OCI-LY1 (cell line): ENCODE measurements at regions not wholly inside any gene's neighbourhood (a gene's known extent, or its start where the extent isn't known, plus 50 kb on each side); places are given as distances from the start of the nearest gene placed in this dataset.
"Not testable (repeated sequence)": the region's sequence is repeated elsewhere in the genome, so short reads cannot be mapped to it uniquely, and the experiment has no call there.

Experiments used
- H2AFZ ChIP-seq: fragments of 200-600 bp; sonication (generic), shearing (Covaris generic); 2 replicates; pipeline ENCODE4 v1.6.0; 2014; ENCODE audit warnings: antibody characterized with exemption, mild to moderate bottlenecking, low read length
- H3F3A ChIP-seq: fragments of 200-600 bp; sonication (generic), shearing (Covaris generic); 2 replicates; pipeline ENCODE4 v1.6.0; 2014; ENCODE audit warnings: mild to moderate bottlenecking, antibody characterized with exemption, low read length, moderate library complexity; ENCODE audit not compliant: insufficient read depth
- H3K27ac ChIP-seq: fragments of 200-600 bp; sonication (generic); 2 replicates; pipeline ENCODE4 v1.5.1; 2014; ENCODE audit warnings: low read length, mixed run types, mild to moderate bottlenecking, low read depth; ENCODE audit not compliant: poor library complexity, severe bottlenecking
- H3K27me3 ChIP-seq: fragments of 200-600 bp; sonication (generic); 2 replicates; pipeline ENCODE4 v1.6.0; 2014; ENCODE audit warnings: antibody characterized with exemption, mild to moderate bottlenecking, low read length, moderate library complexity; ENCODE audit not compliant: insufficient read depth
- H3K36me3 ChIP-seq: fragments of 200-600 bp; sonication (generic); 2 replicates; pipeline ENCODE4 v1.6.1; 2014; ENCODE audit warnings: mild to moderate bottlenecking, antibody characterized with exemption, low read length, moderate library complexity, mixed read lengths; ENCODE audit not compliant: insufficient read depth
- H3K4me1 ChIP-seq: fragments of 200-600 bp; sonication (generic); 2 replicates; pipeline ENCODE4 v1.5.1; 2014; ENCODE audit warnings: mild to moderate bottlenecking, low read length, moderate library complexity; ENCODE audit not compliant: insufficient read depth, severe bottlenecking
- H3K4me2 ChIP-seq: fragments of 200-600 bp; sonication (generic), shearing (Covaris generic); 2 replicates; pipeline ENCODE4 v1.6.1; 2014; ENCODE audit warnings: low read length
- H3K4me3 ChIP-seq: fragments of 200-600 bp; sonication (generic); 2 replicates; pipeline ENCODE4 v1.5.1; 2014; ENCODE audit warnings: low read length, low read depth, mild to moderate bottlenecking, mixed read lengths; ENCODE audit not compliant: poor library complexity, severe bottlenecking
- H3K79me2 ChIP-seq: fragments of 200-600 bp; shearing (Covaris generic); 2 replicates; pipeline ENCODE4 v1.6.1; 2016; ENCODE audit warnings: mixed run types, low read length, mixed read lengths; ENCODE audit not compliant: insufficient read depth
- H3K9ac ChIP-seq: fragments of 200-600 bp; sonication (generic), shearing (Covaris generic); 2 replicates; pipeline ENCODE4 v1.6.1; 2014; ENCODE audit warnings: mild to moderate bottlenecking, low read length, mixed read lengths
- H3K9me2 ChIP-seq: fragments of 200-600 bp; sonication (generic), shearing (Covaris generic); 2 replicates; pipeline ENCODE4 v1.6.1; 2014; ENCODE audit warnings: low read depth, mild to moderate bottlenecking, low read length, mixed read lengths
- H3K9me3 ChIP-seq: fragments of 200-600 bp; shearing (Covaris generic); 2 replicates; pipeline ENCODE4 v1.6.1; 2014; ENCODE audit warnings: low read length, mixed read lengths
- H4K20me1 ChIP-seq: fragments of 200-600 bp; sonication (generic), shearing (Covaris generic); 2 replicates; pipeline ENCODE4 v1.6.0; 2016; ENCODE audit warnings: mild to moderate bottlenecking, low read length; ENCODE audit not compliant: insufficient read depth
- CTCF ChIP-seq: fragments of 200-600 bp; sonication (generic), shearing (Covaris generic); IDR thresholded peaks from 2 replicates; pipeline ENCODE4 v1.5.1; 2017; ENCODE audit warnings: mild to moderate bottlenecking, antibody characterized with exemption, low read length, moderate library complexity, mixed read lengths
- EZH2 ChIP-seq: fragments of 200-600 bp; sonication (generic), shearing (Covaris generic); IDR thresholded peaks from 2 replicates; pipeline ENCODE4 v1.8.0; 2017; ENCODE audit warnings: borderline replicate concordance, mixed run types, mild to moderate bottlenecking, antibody characterized with exemption, low read length, moderate library complexity, mixed read lengths

DNA sequence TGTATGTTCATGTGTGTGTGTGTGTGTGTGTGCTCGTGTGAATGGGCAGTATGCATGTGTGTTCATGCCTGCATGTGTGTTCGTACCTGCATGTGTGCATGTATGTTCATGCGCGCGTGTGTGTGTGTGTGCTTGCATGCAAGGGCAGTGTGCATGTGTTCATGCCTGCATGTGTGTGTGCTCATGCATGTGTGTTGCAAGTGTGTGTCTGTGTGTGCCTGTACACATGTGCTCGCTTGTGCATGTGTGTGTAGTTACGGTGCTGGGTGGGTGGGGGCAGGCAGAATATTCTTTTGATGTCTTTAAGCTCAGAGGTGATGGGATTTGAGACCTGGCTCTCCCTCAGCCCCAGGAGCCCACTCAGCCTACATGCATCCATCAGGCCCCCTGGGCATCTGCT lies 822.1 kb downstream of the BRD1 start:
- no peaks in the 10 kb centered on the region for H3K9me3 ChIP-seq
- no peaks in the 10 kb centered on the region for H3K4me1 ChIP-seq
- TF ChIP-seq CTCF (no peak), EZH2 (no peak)
- H4K20me1 ChIP-seq = no peaks in the 10 kb centered on the region
- H3K27me3 ChIP-seq = no peaks in the 10 kb centered on the region
- H3K36me3 ChIP-seq = no peaks in the 10 kb centered on the region
- H3K79me2 ChIP-seq = no peaks in the 10 kb centered on the region
- H3K9me2 ChIP-seq = no peaks in the 10 kb centered on the region
- no peak overlapping the region for H3K4me3 ChIP-seq
- H3F3A ChIP-seq = no peaks in the 10 kb centered on the region
- H3K4me2 ChIP-seq = no peak overlapping the region
- no peak overlapping the region for H3K27ac ChIP-seq
- H3K9ac ChIP-seq = no peak overlapping the region
- no peak overlapping the region for H2AFZ ChIP-seq

DNA sequence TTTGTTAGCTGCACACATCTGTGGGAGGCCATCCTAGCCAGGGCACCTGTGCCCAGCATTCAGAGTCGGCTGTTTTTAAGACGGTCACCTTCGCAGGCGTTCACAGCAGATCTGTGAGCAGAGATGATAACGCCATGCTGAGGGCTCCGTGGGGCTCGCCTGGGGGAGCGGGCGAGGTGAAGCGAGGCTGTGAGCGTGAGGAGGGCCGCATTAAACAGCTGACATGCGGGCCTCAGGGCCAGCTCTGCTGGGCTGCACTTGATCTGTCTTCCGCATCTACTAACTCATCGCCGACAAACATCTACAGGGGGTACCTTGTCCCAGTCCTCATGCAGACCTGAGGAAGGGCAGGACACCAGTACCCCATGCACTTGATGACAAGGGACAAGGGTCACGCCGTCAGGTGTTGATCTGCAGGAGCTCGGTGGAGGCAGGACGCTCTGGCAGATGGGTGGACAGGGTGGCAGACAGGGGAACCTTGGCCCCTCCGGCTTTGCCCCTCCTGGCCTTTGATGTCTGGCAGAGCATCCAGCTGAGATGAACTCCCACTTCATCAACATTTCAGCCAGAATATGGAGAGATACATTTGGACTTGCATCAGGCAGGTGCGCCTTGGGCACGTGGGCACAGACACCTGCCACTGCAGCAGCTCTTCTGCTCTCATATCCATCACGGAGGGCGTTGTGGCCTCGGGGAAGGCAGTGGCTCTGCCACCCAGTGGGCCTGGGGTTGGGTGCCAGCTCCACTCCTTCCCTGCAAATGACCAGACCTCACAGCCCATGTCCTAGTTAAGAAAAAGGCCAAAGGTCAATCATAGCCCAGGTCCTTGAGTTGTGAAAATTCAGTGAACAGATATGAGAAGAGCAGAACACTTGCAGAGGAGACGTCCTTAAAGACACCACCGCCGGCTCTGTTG lies 822.9 kb downstream of the BRD1 start:
- H3K9me2 ChIP-seq = no peaks in the 10 kb centered on the region
- no peaks in the 10 kb centered on the region for H3F3A ChIP-seq
- H3K4me2 ChIP-seq = no peak overlapping the region
- H3K27me3 ChIP-seq = no peaks in the 10 kb centered on the region
- H2AFZ ChIP-seq = no peak overlapping the region
- H3K4me1 ChIP-seq = no peaks in the 10 kb centered on the region
- H3K9ac ChIP-seq = no peak overlapping the region
- no peaks in the 10 kb centered on the region for H3K36me3 ChIP-seq
- H3K79me2 ChIP-seq = no peaks in the 10 kb centered on the region
- TF ChIP-seq EZH2 (no peak), CTCF (no peak)
- no peak overlapping the region for H3K27ac ChIP-seq
- H4K20me1 ChIP-seq = no peaks in the 10 kb centered on the region
- no peaks in the 10 kb centered on the region for H3K9me3 ChIP-seq
- H3K4me3 ChIP-seq = no peak overlapping the region

GRCh38 chr22:48997605-48998004 lies 830.1 kb downstream of the BRD1 start:
- H3K79me2 ChIP-seq, H3K4me3 ChIP-seq, H3K9ac ChIP-seq, H3K4me1 ChIP-seq, H3K9me3 ChIP-seq, H3K27ac ChIP-seq, H3K4me2 ChIP-seq, H3K27me3 ChIP-seq, H2AFZ ChIP-seq, H3K36me3 ChIP-seq, H4K20me1 ChIP-seq, H3F3A ChIP-seq, H3K9me2 ChIP-seq: not testable (repeated sequence)

- Histone ChIP-seq H3K79me2 (no peaks in the 10 kb centered on the region), H3K27ac (no peak overlapping the region), H3K9me2 (no peaks in the 10 kb centered on the region), H3K9me3 (no peaks in the 10 kb centered on the region), H4K20me1 (no peaks in the 10 kb centered on the region), H3K36me3 (no peaks in the 10 kb centered on the region), H3F3A (no peaks in the 10 kb centered on the region), H3K9ac (no peak overlapping the region), H3K4me1 (no peaks in the 10 kb centered on the region), H3K4me2 (no peak overlapping the region), H3K27me3 (no peaks in the 10 kb centered on the region), H2AFZ (no peak overlapping the region), H3K4me3 (no peak overlapping the region)
- TF ChIP-seq CTCF (no peak), EZH2 (no peak)
These were observed 834.0 kb downstream of the BRD1 start for GRCh38 chr22:48993655-48994054.
